T-cell (primary cell): ENCODE measurements at regions not wholly inside any gene's neighbourhood (a gene's known extent, or its start where the extent isn't known, plus 50 kb on each side); places are given as distances from the start of the nearest gene placed in this dataset.

ENCODE experiments used
- ATAC-seq, 4 experiments: fragments of 200-7000 bp in 3 of 4; fragments of 150-1000 bp in 1 of 4; cut with Tn5 transposase; replicated peaks in 1 of 4; 1 replicate in 3 of 4; 2 replicates in 1 of 4; pipeline ENCODE4 v1.10.0; 2021; ENCODE audit warnings: moderate library complexity in 3 of 4, mild to moderate bottlenecking in 2 of 4, moderate number of reproducible peaks in 1 of 4
- CTCF ChIA-PET, 2 donors: fragments of 300-600 bp; sonication (Branson Sonifier 250); formaldehyde crosslinking; loops; one replicate each; lab custom pipeline; 2022; ENCODE audit warnings: antibody characterized with exemption in 2 of 2; lab: Charles Lee
- POLR2A ChIA-PET, 2 donors: fragments of 300-600 bp; sonication (Branson Sonifier 250); formaldehyde crosslinking; loops; one replicate each; lab custom pipeline; 2022; ENCODE audit warnings: antibody characterized with exemption in 2 of 2; lab: Charles Lee
- DNase-seq, 35 experiments: peaks; one replicate each; pipeline versions ENCODE4 v3.0.0 to v3.0.0-alpha.2; 2013 to 2023
- H3K27ac ChIP-seq: one replicate; pipeline ENCODE4 v1.5.1; 2013; ENCODE audit warnings: low read length
- H3K27me3 ChIP-seq, 2 experiments: replicated peaks in 1 of 2; 1 replicate in 1 of 2; 2 replicates in 1 of 2; pipeline versions ENCODE4 v1.6.1 to v1.7.0; 2013; ENCODE audit warnings: low read length in 1 of 2, mixed read lengths in 1 of 2; ENCODE audit not compliant: control insufficient read depth in 2 of 2, insufficient read depth in 2 of 2; ENCODE audit errors: extremely low read depth in 1 of 2
- H3K36me3 ChIP-seq, 2 donors: 1 replicate in 1 of 2; 2 replicates in 1 of 2; pipeline versions ENCODE4 v1.6.1 to v1.7.0; 2013; ENCODE audit warnings: low read length in 1 of 2; ENCODE audit not compliant: control insufficient read depth in 2 of 2, insufficient read depth in 1 of 2; ENCODE audit errors: extremely low read depth in 1 of 2
- H3K4me1 ChIP-seq, 2 experiments: 1 replicate in 1 of 2; 2 replicates in 1 of 2; pipeline versions ENCODE4 v1.6.1 to v1.7.0; 2013; ENCODE audit warnings: low read length in 2 of 2, mixed read lengths in 1 of 2; ENCODE audit not compliant: insufficient read depth in 2 of 2, control insufficient read depth in 1 of 2; ENCODE audit errors: extremely low read depth in 1 of 2
- H3K4me3 ChIP-seq, 2 donors: 1 replicate in 1 of 2; 2 replicates in 1 of 2; pipeline versions ENCODE4 v1.5.1 to v1.7.0; 2013; ENCODE audit warnings: mild to moderate bottlenecking in 2 of 2, low read length in 1 of 2, moderate library complexity in 1 of 2; ENCODE audit not compliant: control insufficient read depth in 1 of 2; ENCODE audit errors: extremely low read depth in 1 of 2
- H3K9me3 ChIP-seq: 2 replicates; pipeline ENCODE4 v1.7.0; 2013
- H3K27ac Mint-ChIP-seq, 2 donors: one replicate each; pipeline ENCODE4 v1.8.0; 2020 to 2021; ENCODE audit warnings: mild to moderate bottlenecking in 2 of 2, mixed read lengths in 2 of 2
- H3K27me3 Mint-ChIP-seq, 2 donors: one replicate each; pipeline ENCODE4 v1.8.0; 2021 to 2022; ENCODE audit warnings: mixed read lengths in 2 of 2
- H3K36me3 Mint-ChIP-seq: one replicate; pipeline ENCODE4 v1.8.0; 2021; ENCODE audit warnings: mixed read lengths
- H3K4me1 Mint-ChIP-seq, 3 donors: one replicate each; pipeline ENCODE4 v1.8.0; 2020 to 2022; ENCODE audit warnings: mixed read lengths in 3 of 3, mild to moderate bottlenecking in 1 of 3
- H3K4me3 Mint-ChIP-seq, 3 donors: one replicate each; pipeline ENCODE4 v1.8.0; 2020 to 2022; ENCODE audit warnings: mild to moderate bottlenecking in 3 of 3, mixed read lengths in 3 of 3, moderate library complexity in 3 of 3
- H3K9me3 Mint-ChIP-seq, 3 donors: one replicate each; pipeline ENCODE4 v1.8.0; 2020 to 2022; ENCODE audit warnings: mixed read lengths in 3 of 3
- WGBS: methylation state at CpG from one replicate; pipeline ENCODE4 v1.1.5; 2013; ENCODE audit warnings: missing lambda C conversion rate; ENCODE audit not compliant: insufficient coverage; 5-methylcytosine and 5-hydroxymethylcytosine counted together

- Histone ChIP-seq H3K4me3 (no peak overlapping the region), H3K27me3 (no peaks in the 10 kb centered on the region), H3K4me1 (no peaks in the 10 kb centered on the region), H3K9me3 (no peaks in the 10 kb centered on the region), H3K36me3 (no peaks in the 10 kb centered on the region), H3K27ac (no peak overlapping the region)
- Mint-ChIP-seq H3K4me3 (no peak overlapping the region), H3K9me3 (peaks cover 8 to 12% (median 10%) of the 10 kb centered on the region in 3 donors), H3K36me3 (peaks cover 4% of the 10 kb centered on the region), H3K4me1 (peaks cover 13 to 20% (median 19%) of the 10 kb centered on the region in 3 donors), H3K27me3 (no peaks in the 10 kb centered on the region), H3K27ac (no peak overlapping the region)
- 73% methylated on average over 2 of the region's 8 CpGs for WGBS
- DNase-seq (no peak), ATAC-seq (no peak)
- POLR2A ChIA-PET, result no interaction called here
- CTCF ChIA-PET, result interaction anchor here (0.6 to 1.9 kb wide), 5 partner anchors 11 to 92 kb away, joined by 3 to 5 read pairs (median 3); partner anchors contain the start of gene ATF7IP (in 1 of the 2)
Observed at GRCh38 chr12:14272956-14273912, 92.2 kb upstream of the ATF7IP start.

- no CpG with 5 or more reads among the region's 6 CpGs for WGBS
- Histone ChIP-seq H3K4me3 (no peak overlapping the region), H3K4me1 (no peaks in the 10 kb centered on the region), H3K27me3 (no peaks in the 10 kb centered on the region), H3K36me3 (no peaks in the 10 kb centered on the region), H3K9me3 (no peaks in the 10 kb centered on the region), H3K27ac (no peak overlapping the region)
- H3K36me3 Mint-ChIP-seq, result peaks cover 4% of the 10 kb centered on the region
- peaks cover 13 to 20% (median 19%) of the 10 kb centered on the region in 3 donors for H3K4me1 Mint-ChIP-seq
- ATAC-seq (no peak), DNase-seq (no peak)
- no peak overlapping the region for H3K27ac Mint-ChIP-seq
- no peak overlapping the region for H3K4me3 Mint-ChIP-seq
- CTCF ChIA-PET, result interaction anchor here (0.6 to 1.9 kb wide), 4 partner anchors 36 to 91 kb away, joined by 3 to 5 read pairs (median 3); partner anchors contain the start of gene ATF7IP (in 1 of the 2)
- H3K9me3 Mint-ChIP-seq, result peaks cover 8 to 12% (median 10%) of the 10 kb centered on the region in 3 donors
- no peaks in the 10 kb centered on the region for H3K27me3 Mint-ChIP-seq
- POLR2A ChIA-PET, result no interaction called here
Observed at GRCh38 chr12:14273913-14274311, 91.6 kb upstream of the ATF7IP start.

GRCh38 chr12:14275111-14275510 lies 90.4 kb upstream of the ATF7IP start:
- Histone ChIP-seq H3K4me1 (no peaks in the 10 kb centered on the region), H3K4me3 (no peak overlapping the region), H3K27me3 (no peaks in the 10 kb centered on the region), H3K36me3 (no peaks in the 10 kb centered on the region), H3K27ac (no peak overlapping the region), H3K9me3 (no peaks in the 10 kb centered on the region)
- Mint-ChIP-seq H3K4me3 (no peak overlapping the region), H3K4me1 (peaks cover 13 to 20% (median 20%) of the 10 kb centered on the region in 3 donors), H3K9me3 (peaks cover 5 to 11% (median 6%) of the 10 kb centered on the region in 3 donors), H3K27ac (no peak overlapping the region), H3K36me3 (peaks cover 4% of the 10 kb centered on the region), H3K27me3 (no peaks in the 10 kb centered on the region)
- DNase-seq, result no peak
- ChIA-PET CTCF (interaction anchor here in 1 of 2 donors (0.7 kb wide), 1 partner anchor 37 kb away, joined by 3 read pairs; no protein-coding TSS in a partner anchor), POLR2A (no interaction called here)
- WGBS, result no CpG with 5 or more reads among the region's 1 CpG
- ATAC-seq, result no peak

GRCh38 chr12:14275886-14276285 lies 89.6 kb upstream of the ATF7IP start:
- H3K9me3 Mint-ChIP-seq, result peaks cover 0 to 5% (median 4%) of the 10 kb centered on the region in 3 donors
- ChIA-PET CTCF (no interaction called here), POLR2A (no interaction called here)
- no CpG with 5 or more reads among the region's 1 CpG for WGBS
- H3K9me3 ChIP-seq, result no peaks in the 10 kb centered on the region
- no peaks in the 10 kb centered on the region for H3K36me3 Mint-ChIP-seq
- no peaks in the 10 kb centered on the region for H3K27me3 ChIP-seq
- ATAC-seq (peak in 1 of 4 experiments; percentile 39), DNase-seq (no peak)
- H3K36me3 ChIP-seq, result no peaks in the 10 kb centered on the region
- no peaks in the 10 kb centered on the region for H3K4me1 ChIP-seq
- H3K4me3 Mint-ChIP-seq, result no peak overlapping the region
- H3K27me3 Mint-ChIP-seq, result no peaks in the 10 kb centered on the region
- peaks cover 13 to 20% (median 20%) of the 10 kb centered on the region in 3 donors for H3K4me1 Mint-ChIP-seq
- H3K27ac Mint-ChIP-seq, result no peak overlapping the region
- H3K27ac ChIP-seq, result no peak overlapping the region
- no peak overlapping the region for H3K4me3 ChIP-seq

GRCh38 chr12:14278294-14278953 lies 87.1 kb upstream of the ATF7IP start:
- Mint-ChIP-seq H3K36me3 (no peaks in the 10 kb centered on the region), H3K27me3 (no peaks in the 10 kb centered on the region), H3K4me1 (peaks cover 7 to 17% (median 13%) of the 10 kb centered on the region in 3 donors), H3K27ac (no peak overlapping the region), H3K9me3 (peaks cover 0 to 6% (median 4%) of the 10 kb centered on the region in 3 donors), H3K4me3 (no peak overlapping the region)
- ATAC-seq (no peak), DNase-seq (no peak)
- Histone ChIP-seq H3K4me3 (no peak overlapping the region), H3K36me3 (no peaks in the 10 kb centered on the region), H3K27me3 (no peaks in the 10 kb centered on the region), H3K9me3 (no peaks in the 10 kb centered on the region), H3K27ac (no peak overlapping the region), H3K4me1 (no peaks in the 10 kb centered on the region)
- POLR2A ChIA-PET, result interaction anchor here in 1 of 2 donors (0.6 kb wide), 1 partner anchor 25 kb away, joined by 3 read pairs; no protein-coding TSS in a partner anchor
- no CpG with 5 or more reads among the region's 1 CpG for WGBS
- CTCF ChIA-PET, result interaction anchor here in 1 of 2 donors (1.6 kb wide), 1 partner anchor 40 kb away, joined by 5 read pairs; no protein-coding TSS in a partner anchor

- Histone ChIP-seq H3K4me3 (no peak overlapping the region), H3K27ac (no peak overlapping the region), H3K27me3 (no peaks in the 10 kb centered on the region), H3K36me3 (no peaks in the 10 kb centered on the region), H3K9me3 (no peaks in the 10 kb centered on the region), H3K4me1 (no peaks in the 10 kb centered on the region)
- no peak overlapping the region for H3K4me3 Mint-ChIP-seq
- no peaks in the 10 kb centered on the region for H3K36me3 Mint-ChIP-seq
- ATAC-seq (no peak), DNase-seq (no peak)
- POLR2A ChIA-PET, result no interaction called here
- H3K27ac Mint-ChIP-seq, result no peak overlapping the region
- CTCF ChIA-PET, result no interaction called here
- no peaks in the 10 kb centered on the region for H3K27me3 Mint-ChIP-seq
- H3K9me3 Mint-ChIP-seq, result peaks cover 0 to 6% (median 4%) of the 10 kb centered on the region in 3 donors
- WGBS, result no CpG with 5 or more reads among the region's 6 CpGs
- peaks cover 6 to 13% (median 6%) of the 10 kb centered on the region in 3 donors for H3K4me1 Mint-ChIP-seq
Observed at GRCh38 chr12:14279845-14280244, 85.6 kb upstream of the ATF7IP start.
